PC-3 (cell line): ENCODE measurements at regions not wholly inside any gene's neighbourhood (a gene's known extent, or its start where the extent isn't known, plus 50 kb on each side); places are given as distances from the start of the nearest gene placed in this dataset.

Experiments
- CTCF ChIP-seq: fragments of 300-600 bp; sonication (generic); conservative IDR thresholded peaks from 2 replicates; pipeline ENCODE4 v1.5.1; 2017; ENCODE audit warnings: antibody characterized with exemption, low read depth, mild to moderate bottlenecking, low read length
- EZH2 ChIP-seq: fragments of 300-600 bp; sonication (generic); IDR thresholded peaks from one replicate; pipeline ENCODE4 v1.6.1; 2017; ENCODE audit warnings: antibody characterized with exemption, mild to moderate bottlenecking, low read length; ENCODE audit not compliant: unreplicated experiment
- EZH2phosphoT487 ChIP-seq: fragments of 300-600 bp; sonication (generic); IDR thresholded peaks from 2 replicates; pipeline ENCODE4 v1.6.1; 2018; ENCODE audit warnings: mild to moderate bottlenecking, antibody characterized with exemption, low read length, borderline replicate concordance

- TF ChIP-seq EZH2, result no peak
- no peak for TF ChIP-seq CTCF
- TF ChIP-seq EZH2phosphoT487, result no peak
These were observed 320.3 kb upstream of the SATB1 start for GRCh38 chr3:18745472-18745871.
